Epidermal melanocyte (primary cell): ENCODE measurements at regions not wholly inside any gene's neighbourhood (a gene's known extent, or its start where the extent isn't known, plus 50 kb on each side); places are given as distances from the start of the nearest gene placed in this dataset.

Experiments
- DNase-seq: peaks from one replicate; pipeline ENCODE4 v3.0.0; 2011; ENCODE audit warnings: low spot score; ENCODE audit not compliant: insufficient read length

- DNase-seq = no peak
These were observed 220.8 kb upstream of the DAPK1 start for GRCh38 chr9:87276851-87277261.

GRCh38 chr9:87277346-87277745 lies 220.3 kb upstream of the DAPK1 start:
- no peak for DNase-seq

- no peak for DNase-seq
These were observed 218.5 kb upstream of the DAPK1 start for GRCh38 chr9:87278971-87279733.

GRCh38 chr9:87280421-87280820 lies 217.2 kb upstream of the DAPK1 start:
- peak; percentile 73 for DNase-seq

GRCh38 chr9:87282538-87282937 lies 215.1 kb upstream of the DAPK1 start:
- no peak for DNase-seq

GRCh38 chr9:87283585-87283984 lies 214.1 kb upstream of the DAPK1 start:
- no peak for DNase-seq

GRCh38 chr9:87285183-87285850 lies 212.3 kb upstream of the DAPK1 start:
- no peak for DNase-seq

- DNase-seq = no peak
These were observed 211.2 kb upstream of the DAPK1 start for GRCh38 chr9:87286506-87286905.

- no peak for DNase-seq
These were observed 207.2 kb upstream of the DAPK1 start for GRCh38 chr9:87290241-87291052.

- DNase-seq = no peak
These were observed 205.0 kb upstream of the DAPK1 start for GRCh38 chr9:87292449-87293191.

- no peak for DNase-seq
These were observed 203.5 kb upstream of the DAPK1 start for GRCh38 chr9:87294126-87294525.

GRCh38 chr9:87300915-87301314 lies 196.8 kb upstream of the DAPK1 start:
- DNase-seq = no peak

GRCh38 chr9:87301371-87301770 lies 196.3 kb upstream of the DAPK1 start:
- no peak for DNase-seq

GRCh38 chr9:87305151-87305550 lies 192.5 kb upstream of the DAPK1 start:
- DNase-seq = no peak

GRCh38 chr9:87306006-87306405 lies 191.7 kb upstream of the DAPK1 start:
- no peak for DNase-seq

GRCh38 chr9:87307848-87308247 lies 189.8 kb upstream of the DAPK1 start:
- DNase-seq = no peak

- no peak for DNase-seq
These were observed 188.4 kb upstream of the DAPK1 start for GRCh38 chr9:87309236-87309635.

- DNase-seq = no peak
These were observed 186.7 kb upstream of the DAPK1 start for GRCh38 chr9:87310827-87311523.

- no peak for DNase-seq
These were observed 178.0 kb upstream of the DAPK1 start for GRCh38 chr9:87319656-87320055.

- no peak for DNase-seq
These were observed 177.4 kb upstream of the DAPK1 start for GRCh38 chr9:87320146-87320884.
